HEK293 (cell line): ENCODE measurements at regions not wholly inside any gene's neighbourhood (a gene's known extent, or its start where the extent isn't known, plus 50 kb on each side); places are given as distances from the start of the nearest gene placed in this dataset.

ENCODE experiments used
- CTCF ChIA-PET: fragments of 350-600 bp; formaldehyde crosslinking; extraction: SDS; loops from one replicate; lab custom pipeline; 2021; ENCODE audit warnings: antibody characterized with exemption; lab: Yijun Ruan, JAX
- POLR2A ChIA-PET: fragments of 300-600 bp; formaldehyde crosslinking; extraction: SDS; loops from one replicate; lab custom pipeline; 2020; ENCODE audit warnings: antibody characterized with exemption, inconsistent platforms; lab: Yijun Ruan, JAX
- H3K27ac ChIP-seq: fragments of 200-500 bp; sonication (Bioruptor generic); 2 replicates; pipeline ENCODE4 v1.5.1; 2014; ENCODE audit warnings: low read depth, low read length, control low read depth, inconsistent platforms; ENCODE audit errors: extremely low read depth
- H3K36me3 ChIP-seq, 2 experiments: fragments of 200-500 bp in 1 of 2; sonication (Bioruptor generic) in 1 of 2; 1 replicate in 1 of 2; 2 replicates in 1 of 2; pipeline ENCODE4 v1.5.1; 2014 to 2017; ENCODE audit warnings: inconsistent platforms in 2 of 2, low read length in 2 of 2; ENCODE audit not compliant: control insufficient read depth in 2 of 2, insufficient read depth in 1 of 2
- H3K4me1 ChIP-seq: fragments of 200-500 bp; sonication (Bioruptor generic); 2 replicates; pipeline ENCODE4 v1.5.1; 2014; ENCODE audit warnings: mild to moderate bottlenecking, low read length, inconsistent platforms; ENCODE audit not compliant: control insufficient read depth, insufficient read depth
- H3K4me3 ChIP-seq: 2 replicates; pipeline ENCODE4 v1.5.1; 2011; ENCODE audit warnings: low read depth, mild to moderate bottlenecking, control low read depth, low read length, moderate library complexity
- H3K9me3 ChIP-seq: fragments of 200-500 bp; sonication (Bioruptor generic); 2 replicates; pipeline ENCODE4 v1.5.1; 2014; ENCODE audit warnings: low read depth, low read length, inconsistent platforms; ENCODE audit not compliant: control insufficient read depth, insufficient read depth
- KLF16 ChIP-seq: fragments of 450-650 bp; formaldehyde crosslinking; IDR thresholded peaks from 2 replicates; pipeline ENCODE4 v1.5.1; 2017; ENCODE audit warnings: missing biosample characterization, missing genetic modification characterization
- KLF9 ChIP-seq: fragments of 450-650 bp; formaldehyde crosslinking; IDR thresholded peaks from 2 replicates; pipeline ENCODE4 v1.5.1; 2016; ENCODE audit warnings: missing biosample characterization, missing genetic modification characterization, low read depth
- MYNN ChIP-seq: fragments of 450-650 bp; formaldehyde crosslinking; IDR thresholded peaks from 2 replicates; pipeline ENCODE4 v1.5.1; 2016; ENCODE audit warnings: missing biosample characterization, missing genetic modification characterization, borderline replicate concordance
- OSR2 ChIP-seq: fragments of 450-650 bp; formaldehyde crosslinking; IDR thresholded peaks from 2 replicates; pipeline ENCODE4 v1.5.1; 2016; ENCODE audit warnings: missing biosample characterization, missing genetic modification characterization
- PRDM6 ChIP-seq: fragments of 450-650 bp; formaldehyde crosslinking; IDR thresholded peaks from 2 replicates; pipeline ENCODE4 v1.5.1; 2017; ENCODE audit warnings: missing biosample characterization, missing genetic modification characterization
- REST ChIP-seq: fragments of 450-650 bp; formaldehyde crosslinking; IDR thresholded peaks from 2 replicates; pipeline ENCODE4 v1.5.1; 2016; ENCODE audit warnings: missing biosample characterization, missing genetic modification characterization
- SCRT1 ChIP-seq: fragments of 450-650 bp; formaldehyde crosslinking; IDR thresholded peaks from 2 replicates; pipeline ENCODE4 v1.5.1; 2016; ENCODE audit warnings: missing biosample characterization, missing genetic modification characterization, borderline replicate concordance
- SCRT2 ChIP-seq: fragments of 450-650 bp; formaldehyde crosslinking; IDR thresholded peaks from 2 replicates; pipeline ENCODE4 v1.5.1; 2016; ENCODE audit warnings: missing biosample characterization, missing genetic modification characterization
- YY2 ChIP-seq: fragments of 450-650 bp; formaldehyde crosslinking; IDR thresholded peaks from 2 replicates; pipeline ENCODE4 v1.5.1; 2016; ENCODE audit warnings: missing biosample characterization, missing genetic modification characterization
- ZBTB20 ChIP-seq: fragments of 450-650 bp; formaldehyde crosslinking; IDR thresholded peaks from 2 replicates; pipeline ENCODE4 v1.5.1; 2016; ENCODE audit warnings: missing biosample characterization, missing genetic modification characterization
- ZBTB44 ChIP-seq: fragments of 450-650 bp; IDR thresholded peaks from 2 replicates; pipeline ENCODE4 v1.5.1; 2018; ENCODE audit warnings: missing biosample characterization, mild to moderate bottlenecking, missing genetic modification characterization
- ZBTB49 ChIP-seq: fragments of 450-650 bp; formaldehyde crosslinking; IDR thresholded peaks from 2 replicates; pipeline ENCODE4 v1.5.1; 2016; ENCODE audit warnings: missing biosample characterization, missing genetic modification characterization, low read depth
- ZFHX2 ChIP-seq: fragments of 450-650 bp; formaldehyde crosslinking; conservative IDR thresholded peaks from 2 replicates; pipeline ENCODE4 v1.5.1; 2016; ENCODE audit warnings: missing biosample characterization, missing genetic modification characterization
- ZFP69B ChIP-seq: fragments of 450-650 bp; formaldehyde crosslinking; IDR thresholded peaks from 2 replicates; pipeline ENCODE4 v1.5.1; 2016; ENCODE audit warnings: missing biosample characterization, missing genetic modification characterization
- ZNF174 ChIP-seq: fragments of 450-650 bp; formaldehyde crosslinking; IDR thresholded peaks from 2 replicates; pipeline ENCODE4 v1.5.0; 2017; ENCODE audit warnings: missing biosample characterization, mild to moderate bottlenecking, missing genetic modification characterization
- ZNF18 ChIP-seq: fragments of 450-650 bp; formaldehyde crosslinking; IDR thresholded peaks from 2 replicates; pipeline ENCODE4 v1.5.1; 2016; ENCODE audit warnings: missing biosample characterization, missing genetic modification characterization
- ZNF302 ChIP-seq: fragments of 450-650 bp; formaldehyde crosslinking; IDR thresholded peaks from 2 replicates; pipeline ENCODE4 v1.5.1; 2016; ENCODE audit warnings: missing biosample characterization, missing genetic modification characterization, low read depth
- ZNF529 ChIP-seq: fragments of 450-650 bp; formaldehyde crosslinking; IDR thresholded peaks from 2 replicates; pipeline ENCODE4 v1.5.1; 2017; ENCODE audit warnings: missing genetic modification characterization, missing biosample characterization; ENCODE audit not compliant: insufficient replicate concordance
- ZNF558 ChIP-seq: fragments of 450-650 bp; formaldehyde crosslinking; IDR thresholded peaks from 2 replicates; pipeline ENCODE4 v1.5.1; 2016; ENCODE audit warnings: missing biosample characterization, missing genetic modification characterization
- ZNF580 ChIP-seq: fragments of 450-650 bp; formaldehyde crosslinking; IDR thresholded peaks from 2 replicates; pipeline ENCODE4 v1.5.1; 2016; ENCODE audit warnings: missing biosample characterization, missing genetic modification characterization
- ZNF621 ChIP-seq: fragments of 450-650 bp; formaldehyde crosslinking; IDR thresholded peaks from 2 replicates; pipeline ENCODE4 v1.5.1; 2017; ENCODE audit warnings: missing biosample characterization, missing genetic modification characterization
- ZSCAN18 ChIP-seq: fragments of 450-650 bp; formaldehyde crosslinking; IDR thresholded peaks from 2 replicates; pipeline ENCODE4 v1.5.1; 2016; ENCODE audit warnings: missing biosample characterization, missing genetic modification characterization

GRCh38 chr2:160813506-160813858, 319.9 kb upstream of the RBMS1 start:
- Histone ChIP-seq H3K27ac (no peak overlapping the region), H3K4me3 (no peak overlapping the region), H3K9me3 (no peaks in the 10 kb centered on the region), H3K4me1 (peaks cover 3% of the 10 kb centered on the region; the same call in 1 of the 2 replicates), H3K36me3 (no peaks in the 10 kb centered on the region)
- ChIA-PET CTCF (no interaction called here), POLR2A (no interaction called here)
- no peak for TF ChIP-seq ZNF174 (tag by site-specific recombination)
- TF ChIP-seq REST (tag by site-specific recombination), result no peak
- no peak for TF ChIP-seq ZBTB49 (tag by site-specific recombination)
- no peak for TF ChIP-seq ZBTB20 (tag by site-specific recombination)
- no peak for TF ChIP-seq YY2 (tag by site-specific recombination)
- TF ChIP-seq SCRT2 (tag by site-specific recombination), result peak; percentile 62; the same call in 1 of the 2 replicates
- no peak for TF ChIP-seq ZNF18 (tag by site-specific recombination)
- no peak for TF ChIP-seq ZNF558
- 0 out of 2 replicates have a peak, but pooled peaks have one; percentile 23 for TF ChIP-seq SCRT1 (tag by site-specific recombination)
- TF ChIP-seq OSR2 (tag by site-specific recombination), result no peak

- no peak overlapping the region for H3K27ac ChIP-seq
- no peak overlapping the region for H3K4me3 ChIP-seq
- no peaks in the 10 kb centered on the region for H3K36me3 ChIP-seq
- ChIA-PET CTCF (interaction anchor here (0.8 kb wide), 1 partner anchor 8 kb away, joined by 3 read pairs; no protein-coding TSS in a partner anchor), POLR2A (no interaction called here)
- H3K9me3 ChIP-seq, result no peaks in the 10 kb centered on the region
- peaks cover 3% of the 10 kb centered on the region; the same call in 1 of the 2 replicates for H3K4me1 ChIP-seq
- TF ChIP-seq MYNN, result no peak
- TF ChIP-seq ZNF302 (tag by site-specific recombination), result no peak
- 0 out of 2 replicates have a peak, but pooled peaks have one; percentile 23 for TF ChIP-seq KLF16
- TF ChIP-seq ZFP69B (tag by site-specific recombination), result no peak
- TF ChIP-seq ZSCAN18, result no peak
- peak; percentile 27; the same call in 1 of the 2 replicates for TF ChIP-seq PRDM6 (tag by site-specific recombination)
- no peak for TF ChIP-seq KLF9 (tag by site-specific recombination)
- TF ChIP-seq ZNF621 (tag by site-specific recombination), result no peak
- no peak for TF ChIP-seq SCRT2 (tag by site-specific recombination)
- no peak for TF ChIP-seq ZFHX2 (tag by site-specific recombination)
- peak; percentile 76 for TF ChIP-seq ZBTB44 (tag by site-specific recombination)
- no peak for TF ChIP-seq ZNF529 (tag by site-specific recombination)
- no peak for TF ChIP-seq ZNF580
Measured at GRCh38 chr2:160816916-160817499, 323.4 kb upstream of the RBMS1 start.
